WERI-Rb-1 (cell line): ENCODE measurements at regions not wholly inside any gene's neighbourhood (a gene's known extent, or its start where the extent isn't known, plus 50 kb on each side); places are given as distances from the start of the nearest gene placed in this dataset.

ENCODE experiments used
- DNase-seq: peaks from one replicate; pipeline ENCODE4 v3.0.0-alpha.2; 2020
- H3K27ac ChIP-seq: fragments of 250-450 bp; sonication (Bioruptor Pico); 2 replicates; pipeline ENCODE4 v1.5.1; 2020; ENCODE audit warnings: mild to moderate bottlenecking, moderate library complexity
- H3K27me3 ChIP-seq: fragments of 250-450 bp; sonication (Bioruptor Pico); 2 replicates; pipeline ENCODE4 v1.5.1; 2021; ENCODE audit warnings: mild to moderate bottlenecking, low read depth, moderate library complexity; ENCODE audit not compliant: insufficient read depth, severe bottlenecking
- H3K36me3 ChIP-seq: fragments of 250-450 bp; sonication (Bioruptor Pico); 2 replicates; pipeline ENCODE4 v1.5.1; 2020; ENCODE audit warnings: mild to moderate bottlenecking, moderate library complexity
- H3K4me3 ChIP-seq: 2 replicates; pipeline ENCODE4 v1.5.1; 2011; ENCODE audit warnings: low read depth, mild to moderate bottlenecking, control low read depth, low read length
- H3K9me3 ChIP-seq: fragments of 250-450 bp; sonication (Bioruptor Pico); 2 replicates; pipeline ENCODE4 v1.5.1; 2021; ENCODE audit warnings: mild to moderate bottlenecking, moderate library complexity; ENCODE audit not compliant: severe bottlenecking
- TF ChIP-seq, protein P1 (sequence below): IDR thresholded peaks from 2 replicates; pipeline ENCODE4 v1.5.1; 2011; ENCODE audit warnings: low read depth, mild to moderate bottlenecking, control low read depth, inconsistent platforms, low read length

DNA sequence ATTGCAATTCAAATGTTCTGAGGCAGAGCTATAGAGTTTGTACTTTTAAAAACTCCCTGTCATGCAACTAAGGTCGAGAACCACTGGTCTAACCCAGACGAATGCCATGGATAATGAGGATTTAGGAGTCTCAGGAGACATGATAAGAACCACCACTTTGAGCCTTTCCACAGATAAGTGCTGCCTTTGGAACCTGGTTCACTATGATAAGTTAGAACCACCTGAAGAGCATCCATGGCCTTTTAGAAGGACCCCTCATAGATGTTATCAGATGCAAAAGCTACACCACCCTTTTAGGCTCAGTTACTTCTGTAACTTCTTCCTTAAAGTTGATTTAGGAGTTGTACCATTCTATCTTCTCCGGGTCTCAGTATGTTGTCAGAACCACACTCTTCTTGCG, 350.6 kb upstream of the CCL2 start:
- no peak overlapping the region for H3K4me3 ChIP-seq
- TF ChIP-seq, protein P1, sequence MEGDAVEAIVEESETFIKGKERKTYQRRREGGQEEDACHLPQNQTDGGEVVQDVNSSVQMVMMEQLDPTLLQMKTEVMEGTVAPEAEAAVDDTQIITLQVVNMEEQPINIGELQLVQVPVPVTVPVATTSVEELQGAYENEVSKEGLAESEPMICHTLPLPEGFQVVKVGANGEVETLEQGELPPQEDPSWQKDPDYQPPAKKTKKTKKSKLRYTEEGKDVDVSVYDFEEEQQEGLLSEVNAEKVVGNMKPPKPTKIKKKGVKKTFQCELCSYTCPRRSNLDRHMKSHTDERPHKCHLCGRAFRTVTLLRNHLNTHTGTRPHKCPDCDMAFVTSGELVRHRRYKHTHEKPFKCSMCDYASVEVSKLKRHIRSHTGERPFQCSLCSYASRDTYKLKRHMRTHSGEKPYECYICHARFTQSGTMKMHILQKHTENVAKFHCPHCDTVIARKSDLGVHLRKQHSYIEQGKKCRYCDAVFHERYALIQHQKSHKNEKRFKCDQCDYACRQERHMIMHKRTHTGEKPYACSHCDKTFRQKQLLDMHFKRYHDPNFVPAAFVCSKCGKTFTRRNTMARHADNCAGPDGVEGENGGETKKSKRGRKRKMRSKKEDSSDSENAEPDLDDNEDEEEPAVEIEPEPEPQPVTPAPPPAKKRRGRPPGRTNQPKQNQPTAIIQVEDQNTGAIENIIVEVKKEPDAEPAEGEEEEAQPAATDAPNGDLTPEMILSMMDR: no peak
- H3K27ac ChIP-seq: no peak overlapping the region
- H3K36me3 ChIP-seq: no peaks in the 10 kb centered on the region
- no peaks in the 10 kb centered on the region for H3K9me3 ChIP-seq
- no peak for DNase-seq
- H3K27me3 ChIP-seq: no peaks in the 10 kb centered on the region

DNA sequence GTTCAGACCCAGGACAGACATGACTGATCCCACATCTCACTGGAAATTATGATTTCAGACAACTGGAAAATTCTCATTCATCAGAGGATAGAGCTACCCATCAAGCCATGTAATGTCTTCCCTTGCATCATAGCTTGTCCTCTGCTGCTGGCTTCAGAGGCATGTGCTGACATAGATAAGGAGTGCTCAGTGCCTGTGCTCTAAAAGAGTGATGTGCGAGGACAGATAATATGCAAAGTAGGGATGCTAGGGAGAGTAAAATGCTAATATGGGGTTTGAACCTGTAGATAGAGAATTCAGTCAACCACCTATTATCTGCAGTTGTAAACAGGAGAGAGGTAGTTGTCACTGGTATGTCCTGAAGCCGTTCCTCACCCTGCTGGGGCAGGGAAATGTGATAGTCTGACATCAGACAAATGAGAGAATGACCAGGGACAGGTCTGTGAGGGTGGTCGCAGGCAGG, 349.7 kb upstream of the CCL2 start:
- TF ChIP-seq, protein P1: no peak
- no peaks in the 10 kb centered on the region for H3K27me3 ChIP-seq
- no peaks in the 10 kb centered on the region for H3K9me3 ChIP-seq
- H3K36me3 ChIP-seq: no peaks in the 10 kb centered on the region
- no peak for DNase-seq
- no peak overlapping the region for H3K4me3 ChIP-seq
- H3K27ac ChIP-seq: no peak overlapping the region

DNA sequence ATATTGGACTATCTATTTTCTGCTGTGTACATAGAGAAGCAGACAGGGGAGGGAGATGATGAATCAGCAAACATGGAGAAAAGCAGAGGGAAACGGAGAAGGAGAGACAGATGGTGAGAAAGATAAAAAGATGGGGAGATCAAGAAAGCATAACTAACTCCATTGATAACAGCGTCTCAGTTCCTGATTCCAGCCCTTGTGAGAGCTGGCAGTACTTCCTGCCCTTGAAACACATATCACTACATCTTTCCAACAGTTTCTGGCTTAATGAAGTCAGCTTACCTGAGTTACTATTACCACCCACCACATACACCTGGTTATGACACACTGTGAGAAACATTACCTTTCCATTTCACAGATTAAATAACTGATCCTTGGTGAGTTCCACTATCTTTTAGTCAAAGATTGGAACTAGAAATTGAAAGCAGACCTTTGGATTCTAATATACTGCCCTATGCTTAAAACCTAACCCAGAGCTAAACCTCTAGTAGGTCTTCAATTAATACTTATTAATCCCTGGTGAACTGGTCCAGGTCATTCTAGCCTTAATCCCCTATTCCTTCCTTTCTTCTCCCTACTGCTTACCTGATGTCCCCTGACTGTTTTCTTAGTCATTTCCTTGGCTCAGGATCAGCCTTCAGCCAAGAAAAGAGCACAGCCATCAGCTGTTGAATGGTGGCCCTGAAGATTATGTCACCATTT, 346.6 kb upstream of the CCL2 start:
- no peaks in the 10 kb centered on the region for H3K36me3 ChIP-seq
- H3K27ac ChIP-seq: no peak overlapping the region
- TF ChIP-seq, protein P1: no peak
- no peak overlapping the region for H3K4me3 ChIP-seq
- no peaks in the 10 kb centered on the region for H3K27me3 ChIP-seq
- no peaks in the 10 kb centered on the region for H3K9me3 ChIP-seq
- no peak for DNase-seq

DNA sequence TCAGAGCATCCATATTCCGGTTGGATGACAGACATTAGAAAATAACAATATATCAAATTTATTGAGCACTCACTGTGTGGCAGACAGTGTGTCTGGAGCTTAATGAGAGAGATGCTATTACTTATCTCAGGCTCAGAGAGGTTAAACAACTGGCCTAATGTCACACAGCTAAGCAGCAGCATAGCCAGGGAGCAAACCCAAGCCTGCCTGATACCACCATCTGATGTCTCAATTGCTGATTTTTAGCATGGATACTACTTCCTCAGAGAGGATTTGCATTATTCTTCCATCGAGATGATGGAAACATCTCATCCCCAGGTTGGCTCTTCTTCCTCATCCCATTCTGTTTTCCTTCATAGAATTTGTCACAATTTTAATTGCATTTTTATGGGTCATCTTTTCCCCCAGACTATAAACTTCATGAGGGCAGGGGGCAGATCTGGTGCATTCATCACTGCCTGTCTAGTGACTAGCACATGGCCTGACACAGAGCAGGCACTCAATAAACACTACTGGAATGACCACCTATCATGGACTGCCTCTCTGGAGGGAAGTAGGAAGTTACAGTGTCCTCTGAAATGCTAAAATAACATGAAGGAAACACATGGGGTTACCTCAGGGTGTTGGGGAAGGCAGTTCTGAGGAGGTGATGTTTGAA, 344.8 kb upstream of the CCL2 start:
- Histone ChIP-seq H3K36me3 (no peaks in the 10 kb centered on the region), H3K9me3 (no peaks in the 10 kb centered on the region), H3K27ac (no peak overlapping the region), H3K4me3 (no peak overlapping the region), H3K27me3 (no peaks in the 10 kb centered on the region)
- no peak for DNase-seq
- TF ChIP-seq, protein P1: no peak

DNA sequence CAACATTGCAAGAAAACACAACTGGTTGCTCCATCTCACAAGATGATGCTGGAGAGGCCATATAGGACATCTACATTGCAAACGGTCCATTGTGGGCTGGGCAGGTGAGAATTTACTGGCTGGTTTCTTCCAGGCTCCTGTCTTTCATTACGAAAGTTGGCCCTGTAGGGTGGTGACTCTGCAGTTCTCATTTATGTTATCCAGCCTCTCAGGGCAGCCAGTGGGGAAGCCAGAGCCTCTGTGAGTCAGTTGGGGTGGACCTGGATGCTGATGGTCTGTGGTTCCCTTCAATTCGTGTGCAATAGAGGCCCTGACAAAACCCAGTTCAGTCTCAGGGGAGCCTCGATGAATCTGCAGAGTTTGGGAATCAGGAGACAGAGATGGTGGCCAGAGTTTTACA, 341.0 kb upstream of the CCL2 start:
- H3K4me3 ChIP-seq: no peak overlapping the region
- H3K9me3 ChIP-seq: no peaks in the 10 kb centered on the region
- TF ChIP-seq, protein P1: no peak
- no peak overlapping the region for H3K27ac ChIP-seq
- H3K36me3 ChIP-seq: no peaks in the 10 kb centered on the region
- H3K27me3 ChIP-seq: no peaks in the 10 kb centered on the region
- no peak for DNase-seq
